ENCODE measurements at regions not wholly inside any gene's neighbourhood (a gene's known extent, or its start where the extent isn't known, plus 50 kb on each side); places are given as distances from the start of the nearest gene placed in this dataset.

- no peak for DNase-seq (ENCODE audit: low spot score)
- Histone ChIP-seq H3K27me3 (ENCODE audit: insufficient read depth, poor library complexity, severe bottlenecking) (peaks cover 3% of the 10 kb centered on the region), H3K4me1 (ENCODE audit: insufficient read depth, poor library complexity, severe bottlenecking) (no peaks in the 10 kb centered on the region), H3K9me3 (ENCODE audit: severe bottlenecking) (no peaks in the 10 kb centered on the region), H3K27ac (ENCODE audit: poor library complexity, severe bottlenecking) (no peak overlapping the region), H3K36me3 (ENCODE audit: low read depth) (no peaks in the 10 kb centered on the region), H3K4me3 (ENCODE audit: severe bottlenecking) (no peak overlapping the region)
- no peak for TF ChIP-seq CTCF (IDR thresholded peaks at IDR 0.05; ENCODE audit: poor library complexity, severe bottlenecking)
- ATAC-seq (ENCODE audit: low read depth), result no peak
Measured at GRCh38 chr9:10957878-10958277, 345.1 kb upstream of the PTPRD start.

- no peak for TF ChIP-seq CTCF (IDR thresholded peaks at IDR 0.05; ENCODE audit: poor library complexity, severe bottlenecking)
- H3K27ac ChIP-seq (ENCODE audit: poor library complexity, severe bottlenecking), result no peak overlapping the region
- H3K4me1 ChIP-seq (ENCODE audit: insufficient read depth, poor library complexity, severe bottlenecking), result no peaks in the 10 kb centered on the region
- H3K36me3 ChIP-seq (ENCODE audit: low read depth), result no peaks in the 10 kb centered on the region
- no peak for DNase-seq (ENCODE audit: low spot score)
- no peaks in the 10 kb centered on the region for H3K27me3 ChIP-seq (ENCODE audit: insufficient read depth, poor library complexity, severe bottlenecking)
- no peak overlapping the region for H3K4me3 ChIP-seq (ENCODE audit: severe bottlenecking)
- no peak for ATAC-seq (ENCODE audit: low read depth)
- no peaks in the 10 kb centered on the region for H3K9me3 ChIP-seq (ENCODE audit: severe bottlenecking)
Measured at GRCh38 chr9:10961883-10962282, 349.1 kb upstream of the PTPRD start.

- ATAC-seq (ENCODE audit: low read depth) (no peak), DNase-seq (ENCODE audit: low spot score) (no peak)
- H3K36me3 ChIP-seq (ENCODE audit: low read depth), result no peaks in the 10 kb centered on the region
- H3K27me3 ChIP-seq (ENCODE audit: insufficient read depth, poor library complexity, severe bottlenecking), result no peaks in the 10 kb centered on the region
- no peak overlapping the region for H3K27ac ChIP-seq (ENCODE audit: poor library complexity, severe bottlenecking)
- H3K4me3 ChIP-seq (ENCODE audit: severe bottlenecking), result no peak overlapping the region
- no peaks in the 10 kb centered on the region for H3K4me1 ChIP-seq (ENCODE audit: insufficient read depth, poor library complexity, severe bottlenecking)
- no peak for TF ChIP-seq CTCF (IDR thresholded peaks at IDR 0.05; ENCODE audit: poor library complexity, severe bottlenecking)
- H3K9me3 ChIP-seq (ENCODE audit: severe bottlenecking), result no peaks in the 10 kb centered on the region
Measured at GRCh38 chr9:10983251-10983650, 370.4 kb upstream of the PTPRD start.

- H3K27me3 ChIP-seq (ENCODE audit: insufficient read depth, poor library complexity, severe bottlenecking), result peaks cover 10% of the 10 kb centered on the region
- H3K36me3 ChIP-seq (ENCODE audit: low read depth), result no peaks in the 10 kb centered on the region
- peaks cover 2% of the 10 kb centered on the region for H3K9me3 ChIP-seq (ENCODE audit: severe bottlenecking)
- H3K27ac ChIP-seq (ENCODE audit: poor library complexity, severe bottlenecking), result no peak overlapping the region
- no peak for ATAC-seq (ENCODE audit: low read depth)
- no peaks in the 10 kb centered on the region for H3K4me1 ChIP-seq (ENCODE audit: insufficient read depth, poor library complexity, severe bottlenecking)
- no peak for DNase-seq (ENCODE audit: low spot score)
- no peak overlapping the region for H3K4me3 ChIP-seq (ENCODE audit: severe bottlenecking)
- no peak for TF ChIP-seq CTCF (IDR thresholded peaks at IDR 0.05; ENCODE audit: poor library complexity, severe bottlenecking)
Measured at GRCh38 chr9:10999646-11000045, 386.8 kb upstream of the PTPRD start.

GRCh38 chr9:11001546-11001945, 388.7 kb upstream of the PTPRD start:
- Histone ChIP-seq H3K27me3 (ENCODE audit: insufficient read depth, poor library complexity, severe bottlenecking) (peaks cover 10% of the 10 kb centered on the region), H3K36me3 (ENCODE audit: low read depth) (no peaks in the 10 kb centered on the region), H3K4me1 (ENCODE audit: insufficient read depth, poor library complexity, severe bottlenecking) (no peaks in the 10 kb centered on the region), H3K9me3 (ENCODE audit: severe bottlenecking) (peaks cover 2% of the 10 kb centered on the region), H3K4me3 (ENCODE audit: severe bottlenecking) (no peak overlapping the region), H3K27ac (ENCODE audit: poor library complexity, severe bottlenecking) (no peak overlapping the region)
- DNase-seq (ENCODE audit: low spot score) (no peak), ATAC-seq (ENCODE audit: low read depth) (no peak)
- no peak for TF ChIP-seq CTCF (IDR thresholded peaks at IDR 0.05; ENCODE audit: poor library complexity, severe bottlenecking)

Data from RWPE2 (cell line).